GM19351 (cell line): ENCODE measurements at regions not wholly inside any gene's neighbourhood (a gene's known extent, or its start where the extent isn't known, plus 50 kb on each side); places are given as distances from the start of the nearest gene placed in this dataset.
"Not testable (repeated sequence)": the region's sequence is repeated elsewhere in the genome, so short reads cannot be mapped to it uniquely, and the experiment has no call there.

Experiments
- ATAC-seq: cut with Tn5 transposase; IDR thresholded peaks from one replicate; pipeline ENCODE4 v1.9.1; 2021; ENCODE audit warnings: mild to moderate bottlenecking, moderate library complexity; ENCODE audit not compliant: unreplicated experiment

GRCh38 chr5:147075187-147075586, 159.6 kb upstream of the STK32A start:
- no peak for ATAC-seq

- no peak for ATAC-seq
Observed at GRCh38 chr5:147080391-147080790, 154.4 kb upstream of the STK32A start.

GRCh38 chr5:147081311-147081764, 153.5 kb upstream of the STK32A start:
- ATAC-seq = no peak

GRCh38 chr5:147084702-147085101, 150.1 kb upstream of the STK32A start:
- no peak for ATAC-seq

GRCh38 chr5:147085409-147085808, 149.4 kb upstream of the STK32A start:
- no peak for ATAC-seq

- no peak for ATAC-seq
Observed at GRCh38 chr5:147092044-147092443, 142.8 kb upstream of the STK32A start.

- ATAC-seq = no peak
Observed at GRCh38 chr5:147093138-147093537, 141.7 kb upstream of the STK32A start.

GRCh38 chr5:147095740-147096139, 139.1 kb upstream of the STK32A start:
- ATAC-seq = no peak

- peak; percentile 53 for ATAC-seq
Observed at GRCh38 chr5:147098233-147098790, 136.5 kb upstream of the STK32A start.

GRCh38 chr5:147101659-147102369, 133.0 kb upstream of the STK32A start:
- ATAC-seq = no peak

- no peak for ATAC-seq
Observed at GRCh38 chr5:147112899-147113298, 121.9 kb upstream of the STK32A start.

- ATAC-seq = peak; percentile 73
Observed at GRCh38 chr5:147113967-147114366, 120.9 kb upstream of the STK32A start.

GRCh38 chr5:147139759-147140158, 95.1 kb upstream of the STK32A start:
- ATAC-seq = not testable (repeated sequence)

- no peak for ATAC-seq
Observed at GRCh38 chr5:147140558-147140957, 94.3 kb upstream of the STK32A start.

GRCh38 chr5:147141580-147141979, 93.2 kb upstream of the STK32A start:
- ATAC-seq = not testable (repeated sequence)

- no peak for ATAC-seq
Observed at GRCh38 chr5:147143215-147143614, 91.6 kb upstream of the STK32A start.

- no peak for ATAC-seq
Observed at GRCh38 chr5:147145328-147145727, 89.5 kb upstream of the STK32A start.

- ATAC-seq = no peak
Observed at GRCh38 chr5:147148715-147149114, 86.1 kb upstream of the STK32A start.

- no peak for ATAC-seq
Observed at GRCh38 chr5:147152086-147152485, 82.7 kb upstream of the STK32A start.

- ATAC-seq = no peak
Observed at GRCh38 chr5:147154809-147155208, 80.0 kb upstream of the STK32A start.

GRCh38 chr5:147156012-147156411, 78.8 kb upstream of the STK32A start:
- no peak for ATAC-seq

GRCh38 chr5:147160902-147161700, 73.7 kb upstream of the STK32A start:
- no peak for ATAC-seq
